Stomach (tissue), 4 donors: ENCODE measurements at regions not wholly inside any gene's neighbourhood (a gene's known extent, or its start where the extent isn't known, plus 50 kb on each side); places are given as distances from the start of the nearest gene placed in this dataset.

Source experiments
- EP300 ChIP-seq: sonication (generic); formaldehyde crosslinking; IDR thresholded peaks from one replicate; pipeline ENCODE4 v1.6.1; 2017; ENCODE audit warnings: antibody characterized with exemption
- POLR2A ChIP-seq, 4 donors: fragments of 450-650 bp; IDR thresholded peaks; one replicate each; pipeline ENCODE4 v1.6.1; 2016; ENCODE audit warnings: antibody characterized with exemption in 4 of 4, control low read depth in 2 of 4, mild to moderate bottlenecking in 1 of 4, moderate library complexity in 1 of 4
- POLR2AphosphoS5 ChIP-seq, 3 donors: sonication (generic); formaldehyde crosslinking; IDR thresholded peaks; one replicate each; pipeline ENCODE4 v1.6.1; 2016; ENCODE audit warnings: antibody characterized with exemption in 3 of 3
- TF ChIP-seq, protein P1 (sequence below), 7 experiments: fragments of 450-650 bp in 4 of 7; fragments of 200-600 bp in 3 of 7; sonication (generic) in 3 of 7; IDR thresholded peaks; one replicate each; pipeline ENCODE4 v1.5.1; 2016 to 2019; ENCODE audit warnings: antibody characterized with exemption in 7 of 7, control low read depth in 2 of 7, mild to moderate bottlenecking in 1 of 7

DNA sequence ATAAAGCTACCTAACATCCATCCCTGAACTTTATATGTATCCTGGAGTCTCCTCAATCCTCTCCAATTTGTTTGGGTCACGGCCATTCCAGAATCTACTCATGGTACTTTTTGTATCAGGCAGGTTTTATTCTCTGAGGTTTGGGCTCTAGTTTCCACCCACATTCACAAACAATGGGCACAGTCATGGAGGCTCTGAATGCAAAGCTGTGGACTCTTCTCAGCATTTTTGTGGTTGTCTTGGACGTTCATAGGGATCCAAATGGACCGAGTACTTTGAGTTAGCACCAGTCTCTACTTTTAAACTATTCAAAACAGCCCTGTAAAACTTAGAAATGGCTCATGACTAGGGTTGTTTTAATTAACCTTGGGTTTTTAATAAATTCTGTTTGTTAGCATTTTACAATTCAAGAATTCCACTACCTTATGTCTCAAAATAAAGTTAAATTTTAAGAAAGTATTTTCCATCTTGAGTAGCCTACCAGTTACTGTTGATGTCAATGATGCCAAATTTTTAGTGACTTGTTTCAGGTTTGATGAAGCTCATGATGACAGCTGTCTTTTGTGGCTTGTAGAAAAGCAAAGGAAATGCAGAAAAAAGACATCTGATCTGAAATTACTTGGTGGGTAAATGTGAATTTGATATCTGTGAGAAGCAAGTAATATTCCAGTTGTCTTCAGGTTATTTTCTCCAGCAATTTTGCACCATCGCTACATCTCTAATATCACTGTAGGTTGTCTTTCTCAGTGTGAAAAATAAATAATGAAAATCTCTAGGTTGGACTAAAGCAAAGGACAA lies 275.7 kb upstream of the THBS1 start:
- TF ChIP-seq EP300 (no peak), POLR2AphosphoS5 (IDR thresholded peaks at IDR 0.05) (no peak), POLR2A (IDR thresholded peaks at IDR 0.05) (no peak)
- TF ChIP-seq, protein P1, sequence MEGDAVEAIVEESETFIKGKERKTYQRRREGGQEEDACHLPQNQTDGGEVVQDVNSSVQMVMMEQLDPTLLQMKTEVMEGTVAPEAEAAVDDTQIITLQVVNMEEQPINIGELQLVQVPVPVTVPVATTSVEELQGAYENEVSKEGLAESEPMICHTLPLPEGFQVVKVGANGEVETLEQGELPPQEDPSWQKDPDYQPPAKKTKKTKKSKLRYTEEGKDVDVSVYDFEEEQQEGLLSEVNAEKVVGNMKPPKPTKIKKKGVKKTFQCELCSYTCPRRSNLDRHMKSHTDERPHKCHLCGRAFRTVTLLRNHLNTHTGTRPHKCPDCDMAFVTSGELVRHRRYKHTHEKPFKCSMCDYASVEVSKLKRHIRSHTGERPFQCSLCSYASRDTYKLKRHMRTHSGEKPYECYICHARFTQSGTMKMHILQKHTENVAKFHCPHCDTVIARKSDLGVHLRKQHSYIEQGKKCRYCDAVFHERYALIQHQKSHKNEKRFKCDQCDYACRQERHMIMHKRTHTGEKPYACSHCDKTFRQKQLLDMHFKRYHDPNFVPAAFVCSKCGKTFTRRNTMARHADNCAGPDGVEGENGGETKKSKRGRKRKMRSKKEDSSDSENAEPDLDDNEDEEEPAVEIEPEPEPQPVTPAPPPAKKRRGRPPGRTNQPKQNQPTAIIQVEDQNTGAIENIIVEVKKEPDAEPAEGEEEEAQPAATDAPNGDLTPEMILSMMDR (IDR thresholded peaks at IDR 0.05) = no peak
